GM23338 (cell line): ENCODE measurements at regions not wholly inside any gene's neighbourhood (a gene's known extent, or its start where the extent isn't known, plus 50 kb on each side); places are given as distances from the start of the nearest gene placed in this dataset.
A peak's percentile ranks its signal among the peaks of the same experiment; 100 is the strongest.

ENCODE experiments used
- ATAC-seq: fragments of 200-7000 bp; cut with Tn5 transposase; 3 replicates; pipeline ENCODE4 v1.9.1; 2020
- DNase-seq: peaks from one replicate; pipeline ENCODE4 v3.0.0-alpha.2; 2015; ENCODE audit warnings: low spot score
- H2AFZ ChIP-seq: fragments of 200-600 bp; sonication (generic); 2 replicates; pipeline ENCODE4 v1.8.0; 2016; ENCODE audit warnings: antibody characterized with exemption, mild to moderate bottlenecking, moderate library complexity
- H3F3A ChIP-seq: fragments of 200-600 bp; sonication (generic); replicated peaks from 2 replicates; pipeline ENCODE4 v1.8.0; 2017; ENCODE audit warnings: antibody characterized with exemption, mixed run types, low read depth
- H3K27ac ChIP-seq: fragments of 200-600 bp; sonication (generic); 2 replicates; pipeline ENCODE4 v1.6.1; 2016; ENCODE audit warnings: low read depth
- H3K27me3 ChIP-seq: fragments of 200-600 bp; sonication (generic); 2 replicates; pipeline ENCODE4 v1.8.0; 2016; ENCODE audit warnings: mild to moderate bottlenecking, mixed run types, moderate library complexity; ENCODE audit not compliant: insufficient read depth
- H3K36me3 ChIP-seq: fragments of 200-600 bp; sonication (generic); 2 replicates; pipeline ENCODE4 v1.8.0; 2016; ENCODE audit warnings: mild to moderate bottlenecking; ENCODE audit not compliant: insufficient read depth
- H3K4me1 ChIP-seq: fragments of 200-600 bp; sonication (generic); 2 replicates; pipeline ENCODE4 v1.8.0; 2016; ENCODE audit warnings: mild to moderate bottlenecking, moderate library complexity; ENCODE audit not compliant: insufficient read depth
- H3K4me2 ChIP-seq: fragments of 200-600 bp; sonication (generic); 2 replicates; pipeline ENCODE4 v1.7.1; 2017; ENCODE audit warnings: mixed run types
- H3K4me3 ChIP-seq: fragments of 200-600 bp; sonication (generic); 2 replicates; pipeline ENCODE4 v1.6.1; 2016; ENCODE audit warnings: mixed run types
- H3K79me2 ChIP-seq: fragments of 200-600 bp; sonication (generic); replicated peaks from 2 replicates; pipeline ENCODE4 v1.8.0; 2017; ENCODE audit warnings: mild to moderate bottlenecking; ENCODE audit not compliant: insufficient read depth
- H3K9me2 ChIP-seq: fragments of 200-600 bp; sonication (generic); 2 replicates; pipeline ENCODE4 v1.8.0; 2017; ENCODE audit not compliant: insufficient read depth
- H4K20me1 ChIP-seq: fragments of 200-600 bp; sonication (generic); replicated peaks from 2 replicates; pipeline ENCODE4 v1.8.0; 2017; ENCODE audit warnings: mild to moderate bottlenecking; ENCODE audit not compliant: insufficient read depth
- H3K27ac Mint-ChIP-seq: 2 replicates; pipeline ENCODE4 v1.8.0; 2020; ENCODE audit warnings: inconsistent platforms, mild to moderate bottlenecking, moderate library complexity, mixed read lengths
- H3K27me3 Mint-ChIP-seq: 3 replicates; pipeline ENCODE4 v1.8.0; 2022; ENCODE audit warnings: low read depth, mild to moderate bottlenecking, moderate library complexity, mixed read lengths, inconsistent platforms; ENCODE audit not compliant: insufficient read depth, poor library complexity
- H3K36me3 Mint-ChIP-seq: 3 replicates; pipeline ENCODE4 v1.8.0; 2021; ENCODE audit warnings: low read depth, mild to moderate bottlenecking, inconsistent platforms, moderate library complexity, mixed read lengths
- H3K4me1 Mint-ChIP-seq: 3 replicates; pipeline ENCODE4 v1.8.0; 2020; ENCODE audit warnings: mild to moderate bottlenecking, inconsistent platforms, mixed read lengths
- H3K4me3 Mint-ChIP-seq: 3 replicates; pipeline ENCODE4 v1.8.0; 2021; ENCODE audit warnings: moderate library complexity, mild to moderate bottlenecking, inconsistent platforms, mixed read lengths
- H3K9me3 Mint-ChIP-seq: 3 replicates; pipeline ENCODE4 v1.8.0; 2020; ENCODE audit warnings: moderate library complexity, mild to moderate bottlenecking, inconsistent platforms, mixed read lengths
- CREB1 ChIP-seq: fragments of 250-450 bp; sonication (Bioruptor Pico); IDR thresholded peaks from 2 replicates; pipeline ENCODE4 v1.5.0; 2020; ENCODE audit warnings: low read depth, mild to moderate bottlenecking, moderate library complexity
- EZH2 ChIP-seq: fragments of 200-600 bp; sonication (generic); IDR thresholded peaks from one replicate; pipeline ENCODE4 v1.8.0; 2017; ENCODE audit warnings: antibody characterized with exemption, mild to moderate bottlenecking, low read depth; ENCODE audit not compliant: unreplicated experiment
- EZH2phosphoT487 ChIP-seq: fragments of 200-600 bp; sonication (generic); IDR thresholded peaks from one replicate; pipeline ENCODE4 v1.8.1; 2018; ENCODE audit warnings: antibody characterized with exemption; ENCODE audit not compliant: unreplicated experiment
- JUNB ChIP-seq: IDR thresholded peaks from one replicate; pipeline ENCODE4 v1.6.1; 2016; ENCODE audit warnings: antibody characterized with exemption; ENCODE audit not compliant: unreplicated experiment
- NANOG ChIP-seq: IDR thresholded peaks from 2 replicates; pipeline ENCODE4 v1.6.1; 2016; ENCODE audit warnings: antibody characterized with exemption, borderline replicate concordance
- POLR2AphosphoS5 ChIP-seq: IDR thresholded peaks from 2 replicates; pipeline ENCODE4 v1.6.1; 2016; ENCODE audit warnings: antibody characterized with exemption, low read depth
- REST ChIP-seq: IDR thresholded peaks from one replicate; pipeline ENCODE4 v1.6.1; 2018; ENCODE audit warnings: antibody characterized with exemption; ENCODE audit not compliant: unreplicated experiment
- STAT1 ChIP-seq: IDR thresholded peaks from one replicate; pipeline ENCODE4 v1.6.1; 2016; ENCODE audit warnings: antibody characterized with exemption; ENCODE audit not compliant: unreplicated experiment
- ZNF114 ChIP-seq: fragments of 250-450 bp; sonication (Bioruptor Pico); IDR thresholded peaks from 2 replicates; pipeline ENCODE4 v1.5.0; 2020; ENCODE audit warnings: mild to moderate bottlenecking, moderate library complexity
- ZNF331 ChIP-seq: fragments of 250-450 bp; sonication (Bioruptor Pico); IDR thresholded peaks from 2 replicates; pipeline ENCODE4 v1.5.0; 2020; ENCODE audit warnings: low read depth, mild to moderate bottlenecking, moderate library complexity
- ZNF462 ChIP-seq: fragments of 250-450 bp; sonication (Bioruptor Pico); IDR thresholded peaks from 2 replicates; pipeline ENCODE4 v1.5.0; 2020; ENCODE audit warnings: mild to moderate bottlenecking, moderate library complexity
- TF ChIP-seq, protein P1 (sequence below), 2 experiments: fragments of 200-600 bp in 1 of 2; sonication (generic) in 1 of 2; conservative IDR thresholded peaks; 2 replicates each; pipeline versions ENCODE4 v1.5.1 to v1.6.1; 2016 to 2017; ENCODE audit warnings: antibody characterized with exemption in 2 of 2, low read depth in 2 of 2, mild to moderate bottlenecking in 2 of 2, moderate library complexity in 1 of 2
- TF ChIP-seq, protein P2 (sequence below): IDR thresholded peaks from 2 replicates; pipeline ENCODE4 v1.6.1; 2016; ENCODE audit warnings: antibody characterized with exemption

DNA sequence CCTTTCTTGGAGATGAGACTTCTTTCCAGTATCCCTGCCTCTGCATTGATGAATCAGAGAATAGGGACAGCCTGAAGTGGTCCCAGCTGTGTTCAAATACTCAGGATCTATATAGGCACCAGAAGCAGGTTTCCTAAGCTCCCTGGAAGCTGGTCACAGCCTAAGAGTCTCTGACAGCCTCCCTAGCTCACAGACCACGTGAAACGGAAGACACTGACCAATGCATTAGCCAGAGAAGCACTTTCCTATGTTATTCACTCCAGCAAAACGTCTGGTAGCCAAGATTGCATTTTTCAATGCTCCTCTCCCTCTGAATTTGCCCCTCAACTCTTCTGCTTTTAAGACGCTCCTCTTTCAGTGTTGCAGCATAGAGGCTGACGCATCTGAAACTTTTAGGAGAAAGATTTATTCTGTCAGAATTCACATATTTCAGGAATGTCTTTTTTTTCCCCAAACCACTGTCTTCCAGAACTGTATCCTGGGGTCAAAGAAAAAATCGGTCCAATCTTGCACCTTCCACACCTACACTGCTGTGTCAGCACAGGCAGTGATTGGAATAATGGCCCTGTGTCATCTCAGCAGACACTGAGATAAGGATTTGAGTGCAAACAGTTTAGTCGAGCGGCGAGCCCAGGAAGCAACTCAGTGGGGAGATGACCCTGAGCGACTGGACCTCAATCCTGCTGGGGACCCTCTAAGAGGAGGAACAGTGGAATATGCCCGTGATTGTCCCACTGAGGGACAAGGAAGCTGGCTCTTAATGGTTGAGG lies 109.4 kb downstream of the SMIM20 start:
- Histone ChIP-seq H3K27ac (no peak overlapping the region), H3K36me3 (no peaks in the 10 kb centered on the region), H3F3A (no peaks in the 10 kb centered on the region), H3K4me3 (no peak overlapping the region), H2AFZ (peak overlapping the region; percentile 78; the same call in 1 of the 2 replicates), H3K9me2 (no peaks in the 10 kb centered on the region; the same call in 1 of the 2 replicates), H4K20me1 (no peaks in the 10 kb centered on the region), H3K27me3 (no peaks in the 10 kb centered on the region), H3K79me2 (no peaks in the 10 kb centered on the region), H3K4me2 (no peak overlapping the region), H3K4me1 (peaks cover 12% of the 10 kb centered on the region)
- no peaks in the 10 kb centered on the region for H3K36me3 Mint-ChIP-seq
- H3K4me3 Mint-ChIP-seq, result no peak overlapping the region
- H3K4me1 Mint-ChIP-seq, result peaks cover 13% of the 10 kb centered on the region
- no peak for TF ChIP-seq POLR2AphosphoS5
- no peak for TF ChIP-seq ZNF114 (CRISPR knock-in tag)
- TF ChIP-seq JUNB, result no peak
- TF ChIP-seq CREB1 (CRISPR knock-in tag), result no peak
- TF ChIP-seq, protein P1, sequence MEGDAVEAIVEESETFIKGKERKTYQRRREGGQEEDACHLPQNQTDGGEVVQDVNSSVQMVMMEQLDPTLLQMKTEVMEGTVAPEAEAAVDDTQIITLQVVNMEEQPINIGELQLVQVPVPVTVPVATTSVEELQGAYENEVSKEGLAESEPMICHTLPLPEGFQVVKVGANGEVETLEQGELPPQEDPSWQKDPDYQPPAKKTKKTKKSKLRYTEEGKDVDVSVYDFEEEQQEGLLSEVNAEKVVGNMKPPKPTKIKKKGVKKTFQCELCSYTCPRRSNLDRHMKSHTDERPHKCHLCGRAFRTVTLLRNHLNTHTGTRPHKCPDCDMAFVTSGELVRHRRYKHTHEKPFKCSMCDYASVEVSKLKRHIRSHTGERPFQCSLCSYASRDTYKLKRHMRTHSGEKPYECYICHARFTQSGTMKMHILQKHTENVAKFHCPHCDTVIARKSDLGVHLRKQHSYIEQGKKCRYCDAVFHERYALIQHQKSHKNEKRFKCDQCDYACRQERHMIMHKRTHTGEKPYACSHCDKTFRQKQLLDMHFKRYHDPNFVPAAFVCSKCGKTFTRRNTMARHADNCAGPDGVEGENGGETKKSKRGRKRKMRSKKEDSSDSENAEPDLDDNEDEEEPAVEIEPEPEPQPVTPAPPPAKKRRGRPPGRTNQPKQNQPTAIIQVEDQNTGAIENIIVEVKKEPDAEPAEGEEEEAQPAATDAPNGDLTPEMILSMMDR (conservative IDR thresholded peaks at IDR 0.05; ENCODE audit: low read depth in 2 of 2), result no peak
- TF ChIP-seq EZH2, result no peak
- TF ChIP-seq STAT1, result no peak
- TF ChIP-seq ZNF462 (CRISPR knock-in tag), result no peak
- no peak for TF ChIP-seq EZH2phosphoT487
- no peak for TF ChIP-seq ZNF331 (CRISPR knock-in tag)
- TF ChIP-seq, protein P2, sequence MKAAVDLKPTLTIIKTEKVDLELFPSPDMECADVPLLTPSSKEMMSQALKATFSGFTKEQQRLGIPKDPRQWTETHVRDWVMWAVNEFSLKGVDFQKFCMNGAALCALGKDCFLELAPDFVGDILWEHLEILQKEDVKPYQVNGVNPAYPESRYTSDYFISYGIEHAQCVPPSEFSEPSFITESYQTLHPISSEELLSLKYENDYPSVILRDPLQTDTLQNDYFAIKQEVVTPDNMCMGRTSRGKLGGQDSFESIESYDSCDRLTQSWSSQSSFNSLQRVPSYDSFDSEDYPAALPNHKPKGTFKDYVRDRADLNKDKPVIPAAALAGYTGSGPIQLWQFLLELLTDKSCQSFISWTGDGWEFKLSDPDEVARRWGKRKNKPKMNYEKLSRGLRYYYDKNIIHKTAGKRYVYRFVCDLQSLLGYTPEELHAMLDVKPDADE, result no peak
- no peak for TF ChIP-seq NANOG
- no peak for TF ChIP-seq REST
- DNase-seq (no peak), ATAC-seq (no peak)
- peaks cover 8% of the 10 kb centered on the region for H3K27me3 Mint-ChIP-seq
- H3K9me3 Mint-ChIP-seq, result no peaks in the 10 kb centered on the region
- H3K27ac Mint-ChIP-seq, result no peak overlapping the region
